ENCODE measurements at regions not wholly inside any gene's neighbourhood (a gene's known extent, or its start where the extent isn't known, plus 50 kb on each side); places are given as distances from the start of the nearest gene placed in this dataset.

- H3K4me3 Mint-ChIP-seq (ENCODE audit: unreplicated experiment) = no peak overlapping the region
- H3K4me1 Mint-ChIP-seq (ENCODE audit: insufficient read depth, unreplicated experiment) = no peaks in the 10 kb centered on the region
- no TSS peak for BruUV-seq (replicated peaks)
- no peak overlapping the region for H3K27ac Mint-ChIP-seq (ENCODE audit: low read depth, unreplicated experiment)
- POLR2A ChIA-PET = no interaction called here
- H3K27me3 Mint-ChIP-seq (ENCODE audit: insufficient read depth, unreplicated experiment) = no peaks in the 10 kb centered on the region
- TF ChIP-seq CTCF (IDR thresholded peaks at IDR 0.05; ENCODE audit: unreplicated experiment) = no peak
- no peaks in the 10 kb centered on the region for H3K36me3 Mint-ChIP-seq (ENCODE audit: insufficient read depth, unreplicated experiment)
- CTCF ChIA-PET = no interaction called here
- DNase-seq (ENCODE audit: unreplicated experiment) = no peak
- no peaks in the 10 kb centered on the region for H3K9me3 Mint-ChIP-seq (ENCODE audit: unreplicated experiment)
- intact Hi-C loops (cut with micrococcal nuclease) = no loop called here
These were observed 571.2 kb upstream of the MGAT4C start for GRCh38 chr12:86827409-86827808.

DNA sequence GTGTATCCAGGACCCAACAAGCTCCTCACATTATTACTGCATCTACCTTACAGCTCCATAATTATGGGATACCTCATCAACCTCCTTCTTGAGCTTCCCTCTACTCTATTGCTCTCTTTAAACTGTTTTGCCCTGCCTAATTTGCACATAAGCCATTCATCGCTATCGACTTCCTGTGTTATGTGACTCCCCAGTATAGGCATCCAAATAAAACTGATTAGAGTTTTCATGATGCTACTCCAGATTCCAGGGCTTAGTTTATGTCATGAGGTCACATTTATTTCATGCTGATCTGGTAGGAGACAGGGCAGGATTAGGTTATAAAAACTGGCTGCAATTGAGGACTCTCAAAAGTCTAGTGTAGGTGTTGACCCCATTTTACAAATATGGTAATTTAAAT is 569.9 kb upstream of the MGAT4C start:
- TF ChIP-seq CTCF (IDR thresholded peaks at IDR 0.05; ENCODE audit: unreplicated experiment) = no peak
- no peak overlapping the region for H3K4me3 Mint-ChIP-seq (ENCODE audit: unreplicated experiment)
- H3K9me3 Mint-ChIP-seq (ENCODE audit: unreplicated experiment) = no peaks in the 10 kb centered on the region
- ChIA-PET POLR2A (interaction anchor here (1.2 kb wide), 1 partner anchor 113 kb away, joined by 3 read pairs; no protein-coding TSS in a partner anchor), CTCF (no interaction called here)
- H3K4me1 Mint-ChIP-seq (ENCODE audit: insufficient read depth, unreplicated experiment) = no peaks in the 10 kb centered on the region
- no peaks in the 10 kb centered on the region for H3K27me3 Mint-ChIP-seq (ENCODE audit: insufficient read depth, unreplicated experiment)
- H3K36me3 Mint-ChIP-seq (ENCODE audit: insufficient read depth, unreplicated experiment) = no peaks in the 10 kb centered on the region
- no TSS peak for BruUV-seq (replicated peaks)
- DNase-seq (ENCODE audit: unreplicated experiment) = no peak
- H3K27ac Mint-ChIP-seq (ENCODE audit: low read depth, unreplicated experiment) = no peak overlapping the region
- intact Hi-C loops (cut with micrococcal nuclease) = no loop called here

DNA sequence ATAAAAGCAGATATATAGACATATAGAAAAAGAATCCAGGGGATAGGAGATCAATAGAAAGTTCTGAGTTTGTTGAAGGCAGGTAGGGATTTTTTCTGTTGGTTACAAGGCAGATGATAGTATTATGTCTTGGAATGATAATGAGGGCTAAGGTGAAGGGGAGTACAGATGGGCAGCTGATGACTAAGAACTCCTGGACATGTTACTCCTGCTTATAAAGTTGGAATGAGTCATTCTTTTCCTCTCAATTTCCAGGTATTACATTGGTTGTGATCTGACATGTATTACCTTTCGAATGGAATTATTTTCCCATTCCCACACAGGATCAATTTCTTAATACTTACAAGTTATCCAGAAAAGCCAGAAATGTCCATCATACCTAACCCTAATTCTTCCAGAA is 545.2 kb upstream of the MGAT4C start:
- DNase-seq (ENCODE audit: unreplicated experiment) = peak; percentile 33
- intact Hi-C loops (cut with micrococcal nuclease) = no loop called here
- Mint-ChIP-seq H3K27ac (ENCODE audit: low read depth, unreplicated experiment) (no peak overlapping the region), H3K4me1 (ENCODE audit: insufficient read depth, unreplicated experiment) (peaks cover 8% of the 10 kb centered on the region), H3K36me3 (ENCODE audit: insufficient read depth, unreplicated experiment) (no peaks in the 10 kb centered on the region), H3K27me3 (ENCODE audit: insufficient read depth, unreplicated experiment) (no peaks in the 10 kb centered on the region), H3K4me3 (ENCODE audit: unreplicated experiment) (no peak overlapping the region), H3K9me3 (ENCODE audit: unreplicated experiment) (peaks cover 7% of the 10 kb centered on the region)
- no TSS peak for BruUV-seq (replicated peaks)
- CTCF ChIA-PET = no interaction called here
- POLR2A ChIA-PET = no interaction called here
- TF ChIP-seq CTCF (IDR thresholded peaks at IDR 0.05; ENCODE audit: unreplicated experiment) = no peak

DNA sequence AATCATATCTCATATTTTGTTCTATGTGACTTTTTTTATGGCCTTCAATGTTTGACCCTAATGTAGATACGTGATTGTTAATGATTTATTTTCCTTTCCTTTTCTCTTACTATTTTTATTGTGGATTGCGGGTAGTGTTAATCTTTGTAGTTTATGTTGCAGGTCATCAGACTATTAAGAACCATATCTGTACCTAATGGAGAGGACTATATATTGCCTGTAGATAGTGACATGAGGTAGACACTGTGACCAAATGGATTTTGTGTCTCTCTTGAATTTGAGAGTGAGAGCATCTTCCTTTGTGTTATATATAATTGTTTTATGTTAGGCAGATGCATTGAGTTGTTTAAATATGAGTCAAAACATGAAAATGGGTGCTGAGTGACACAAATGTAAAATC is 543.4 kb upstream of the MGAT4C start:
- H3K27ac Mint-ChIP-seq (ENCODE audit: low read depth, unreplicated experiment) = no peak overlapping the region
- no peak for TF ChIP-seq CTCF (IDR thresholded peaks at IDR 0.05; ENCODE audit: unreplicated experiment)
- intact Hi-C loops (cut with micrococcal nuclease) = no loop called here
- no peaks in the 10 kb centered on the region for H3K27me3 Mint-ChIP-seq (ENCODE audit: insufficient read depth, unreplicated experiment)
- CTCF ChIA-PET = no interaction called here
- H3K4me1 Mint-ChIP-seq (ENCODE audit: insufficient read depth, unreplicated experiment) = peaks cover 8% of the 10 kb centered on the region
- POLR2A ChIA-PET = no interaction called here
- no peak for DNase-seq (ENCODE audit: unreplicated experiment)
- no peak overlapping the region for H3K4me3 Mint-ChIP-seq (ENCODE audit: unreplicated experiment)
- no peaks in the 10 kb centered on the region for H3K36me3 Mint-ChIP-seq (ENCODE audit: insufficient read depth, unreplicated experiment)
- no TSS peak for BruUV-seq (replicated peaks)
- H3K9me3 Mint-ChIP-seq (ENCODE audit: unreplicated experiment) = peaks cover 7% of the 10 kb centered on the region
